Karpas-422 (cell line): ENCODE measurements at regions not wholly inside any gene's neighbourhood (a gene's known extent, or its start where the extent isn't known, plus 50 kb on each side); places are given as distances from the start of the nearest gene placed in this dataset.

ENCODE experiments used
- DNase-seq: peaks from one replicate; pipeline ENCODE4 v3.0.0-alpha.2; 2015
- H2AFZ ChIP-seq: fragments of 200-600 bp; sonication (generic); 2 replicates; pipeline ENCODE4 v1.6.1; 2014; ENCODE audit warnings: antibody characterized with exemption, low read length, mixed read lengths
- H3K27ac ChIP-seq: fragments of 200-600 bp; sonication (generic); 2 replicates; pipeline ENCODE4 v1.5.1; 2014; ENCODE audit warnings: mild to moderate bottlenecking, low read length, moderate library complexity
- H3K27me3 ChIP-seq: fragments of 200-600 bp; sonication (generic); 2 replicates; pipeline ENCODE4 v1.6.1; 2014; ENCODE audit warnings: low read length, mixed read lengths
- H3K36me3 ChIP-seq: fragments of 200-600 bp; sonication (generic); 2 replicates; pipeline ENCODE4 v1.6.1; 2014; ENCODE audit warnings: low read length, mixed read lengths; ENCODE audit not compliant: insufficient read depth
- H3K4me1 ChIP-seq: fragments of 200-600 bp; sonication (generic); 2 replicates; pipeline ENCODE4 v1.6.1; 2014; ENCODE audit warnings: mild to moderate bottlenecking, low read length, mixed read lengths
- H3K4me2 ChIP-seq: fragments of 200-600 bp; sonication (generic); 2 replicates; pipeline ENCODE4 v1.6.1; 2014; ENCODE audit warnings: low read length, low read depth, mild to moderate bottlenecking; ENCODE audit not compliant: poor library complexity, severe bottlenecking
- H3K4me3 ChIP-seq: fragments of 200-600 bp; sonication (generic); 2 replicates; pipeline ENCODE4 v1.5.1; 2014; ENCODE audit warnings: mild to moderate bottlenecking, antibody characterized with exemption, low read length, mixed read lengths
- H3K79me2 ChIP-seq: fragments of 200-600 bp; sonication (generic); 2 replicates; pipeline ENCODE4 v1.6.1; 2014; ENCODE audit warnings: mild to moderate bottlenecking, low read length, mixed read lengths
- H3K9ac ChIP-seq: fragments of 200-600 bp; sonication (generic); 2 replicates; pipeline ENCODE4 v1.6.0; 2014; ENCODE audit warnings: low read length
- H3K9me2 ChIP-seq: fragments of 200-600 bp; sonication (generic), shearing (Covaris generic); replicated peaks from 2 replicates; pipeline ENCODE4 v1.6.0; 2014; ENCODE audit warnings: mild to moderate bottlenecking, low read length, moderate library complexity; ENCODE audit not compliant: insufficient read depth
- H3K9me3 ChIP-seq: fragments of 300-700, 200-600 bp; sonication (generic); 2 replicates; pipeline ENCODE4 v1.6.1; 2014; ENCODE audit warnings: low read length, mixed read lengths
- H4K20me1 ChIP-seq: fragments of 200-600 bp; sonication (generic); 2 replicates; pipeline ENCODE4 v1.6.1; 2014; ENCODE audit warnings: mild to moderate bottlenecking, antibody characterized with exemption, low read length, low read depth; ENCODE audit not compliant: insufficient read depth

DNA sequence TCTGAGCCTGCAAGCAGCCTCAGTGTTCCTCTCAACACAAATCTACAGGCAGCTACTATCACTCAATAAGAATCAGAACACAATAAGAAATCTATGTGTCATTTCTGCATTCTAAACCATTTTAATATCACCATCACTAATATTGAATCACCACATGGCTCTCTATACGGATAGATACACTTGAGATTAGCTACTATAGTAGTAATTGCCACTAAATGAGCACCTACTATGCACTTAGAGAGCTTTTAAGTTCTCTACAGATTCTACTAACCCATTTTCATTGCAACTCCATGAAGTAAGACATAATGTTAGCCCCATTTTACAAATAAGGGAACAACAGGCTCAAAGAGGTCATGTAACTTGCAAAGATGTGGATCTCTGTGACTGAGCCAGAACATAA, 132.8 kb upstream of the DYNLRB2 start:
- Histone ChIP-seq H3K9me3 (no peaks in the 10 kb centered on the region), H3K27ac (no peak overlapping the region), H3K4me3 (no peak overlapping the region), H3K36me3 (no peaks in the 10 kb centered on the region), H3K4me2 (no peak overlapping the region), H3K9ac (no peak overlapping the region), H3K79me2 (no peaks in the 10 kb centered on the region), H3K9me2 (no peaks in the 10 kb centered on the region), H4K20me1 (no peaks in the 10 kb centered on the region), H3K27me3 (no peaks in the 10 kb centered on the region), H2AFZ (no peak overlapping the region), H3K4me1 (no peaks in the 10 kb centered on the region)
- DNase-seq, result no peak

DNA sequence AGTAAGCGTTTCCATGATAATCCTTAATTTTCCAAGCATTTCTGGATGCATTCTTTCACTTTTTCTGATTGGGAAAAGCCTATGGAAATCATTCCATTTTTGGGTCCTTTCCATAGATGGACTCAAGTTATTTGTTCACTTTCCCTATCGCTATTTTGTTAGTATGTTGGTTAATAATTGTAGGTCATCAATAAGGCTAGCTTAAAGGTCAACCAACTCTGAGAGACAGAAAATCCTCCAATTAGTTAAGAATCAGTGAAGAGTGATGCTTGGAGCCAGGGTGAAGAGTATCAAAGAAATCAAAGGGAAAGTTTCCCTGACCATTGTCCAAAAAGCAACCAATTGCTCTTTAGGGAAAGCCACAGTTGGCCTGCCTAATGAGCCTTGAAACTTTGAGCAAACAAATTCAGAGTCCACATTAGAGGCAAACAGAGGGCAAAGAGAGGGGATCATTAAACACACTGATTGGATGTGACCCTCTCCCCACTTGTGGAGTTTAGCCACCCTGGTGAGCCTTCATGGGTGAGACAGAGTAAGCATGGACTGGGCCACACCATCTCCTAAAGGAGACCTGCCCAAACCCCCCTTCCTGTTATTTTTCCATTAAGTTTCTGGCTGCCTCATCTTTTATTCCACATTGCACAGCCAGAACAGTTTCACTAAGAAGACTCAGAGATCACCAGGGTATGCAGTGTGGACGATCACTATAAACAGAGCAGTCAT, 133.4 kb upstream of the DYNLRB2 start:
- H3K27me3 ChIP-seq, result no peaks in the 10 kb centered on the region
- no peak overlapping the region for H3K9ac ChIP-seq
- no peaks in the 10 kb centered on the region for H3K9me2 ChIP-seq
- no peak overlapping the region for H3K4me3 ChIP-seq
- no peaks in the 10 kb centered on the region for H3K36me3 ChIP-seq
- no peak for DNase-seq
- no peaks in the 10 kb centered on the region for H4K20me1 ChIP-seq
- no peak overlapping the region for H2AFZ ChIP-seq
- H3K9me3 ChIP-seq, result no peaks in the 10 kb centered on the region
- H3K4me1 ChIP-seq, result no peaks in the 10 kb centered on the region
- no peaks in the 10 kb centered on the region for H3K79me2 ChIP-seq
- H3K4me2 ChIP-seq, result no peak overlapping the region
- H3K27ac ChIP-seq, result no peak overlapping the region

- H2AFZ ChIP-seq, result no peak overlapping the region
Observed at GRCh38 chr16:80404847-80405246, 135.9 kb upstream of the DYNLRB2 start.

DNA sequence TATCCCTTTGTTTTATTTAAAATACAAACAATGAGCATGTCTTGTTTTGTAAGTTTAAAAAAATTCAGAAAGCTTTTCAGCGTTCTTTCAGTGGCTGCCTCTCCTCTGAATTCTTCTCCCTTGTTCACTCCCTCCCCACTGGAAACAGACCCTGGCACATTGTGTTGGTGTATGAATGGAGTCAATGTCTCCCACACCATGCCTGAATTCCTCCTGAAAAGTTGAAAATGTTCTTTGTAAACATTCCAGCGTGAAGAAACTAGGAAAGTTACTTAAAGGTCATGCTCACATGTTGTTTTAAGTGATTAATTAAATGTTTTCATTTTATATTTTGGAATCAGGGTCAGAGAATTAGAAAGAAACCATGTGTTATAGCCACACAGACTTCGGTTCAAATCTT, 136.9 kb upstream of the DYNLRB2 start:
- DNase-seq, result no peak
- no peaks in the 10 kb centered on the region for H4K20me1 ChIP-seq
- no peaks in the 10 kb centered on the region for H3K9me3 ChIP-seq
- H3K36me3 ChIP-seq, result no peaks in the 10 kb centered on the region
- no peaks in the 10 kb centered on the region for H3K4me1 ChIP-seq
- no peaks in the 10 kb centered on the region for H3K79me2 ChIP-seq
- H3K4me2 ChIP-seq, result no peak overlapping the region
- no peak overlapping the region for H3K4me3 ChIP-seq
- H3K27me3 ChIP-seq, result no peaks in the 10 kb centered on the region
- H3K9me2 ChIP-seq, result no peaks in the 10 kb centered on the region
- no peak overlapping the region for H2AFZ ChIP-seq
- no peak overlapping the region for H3K27ac ChIP-seq
- no peak overlapping the region for H3K9ac ChIP-seq

More at GRCh38 chr16:80404847-80405246, 135.9 kb upstream of the DYNLRB2 start:
- Histone ChIP-seq H3K36me3 (no peaks in the 10 kb centered on the region), H3K9ac (no peak overlapping the region), H3K27ac (no peak overlapping the region), H3K79me2 (no peaks in the 10 kb centered on the region), H3K4me3 (no peak overlapping the region), H3K4me2 (no peak overlapping the region), H3K4me1 (no peaks in the 10 kb centered on the region), H3K9me3 (no peaks in the 10 kb centered on the region), H3K27me3 (no peaks in the 10 kb centered on the region), H4K20me1 (no peaks in the 10 kb centered on the region), H3K9me2 (no peaks in the 10 kb centered on the region)
- no peak for DNase-seq

GRCh38 chr16:80390871-80391489, 149.8 kb upstream of the DYNLRB2 start:
- H3K9me3 ChIP-seq, result no peaks in the 10 kb centered on the region
- H2AFZ ChIP-seq, result no peak overlapping the region
- no peaks in the 10 kb centered on the region for H4K20me1 ChIP-seq
- H3K4me3 ChIP-seq, result no peak overlapping the region
- no peaks in the 10 kb centered on the region for H3K4me1 ChIP-seq
- no peaks in the 10 kb centered on the region for H3K27me3 ChIP-seq
- no peaks in the 10 kb centered on the region for H3K9me2 ChIP-seq
- H3K36me3 ChIP-seq, result no peaks in the 10 kb centered on the region
- H3K27ac ChIP-seq, result no peak overlapping the region
- DNase-seq, result no peak
- no peak overlapping the region for H3K9ac ChIP-seq
- no peak overlapping the region for H3K4me2 ChIP-seq
- H3K79me2 ChIP-seq, result no peaks in the 10 kb centered on the region

GRCh38 chr16:80390046-80390445, 150.7 kb upstream of the DYNLRB2 start:
- Histone ChIP-seq H3K9ac (no peak overlapping the region), H3K27ac (no peak overlapping the region), H3K4me3 (no peak overlapping the region), H2AFZ (no peak overlapping the region), H3K4me1 (no peaks in the 10 kb centered on the region), H3K27me3 (no peaks in the 10 kb centered on the region), H3K9me2 (no peaks in the 10 kb centered on the region), H3K9me3 (no peaks in the 10 kb centered on the region), H3K79me2 (no peaks in the 10 kb centered on the region), H4K20me1 (no peaks in the 10 kb centered on the region), H3K4me2 (no peak overlapping the region), H3K36me3 (no peaks in the 10 kb centered on the region)
- no peak for DNase-seq

GRCh38 chr16:80389338-80389737, 151.5 kb upstream of the DYNLRB2 start:
- H3K4me3 ChIP-seq, result no peak overlapping the region
- no peak overlapping the region for H2AFZ ChIP-seq
- H3K36me3 ChIP-seq, result no peaks in the 10 kb centered on the region
- no peaks in the 10 kb centered on the region for H3K79me2 ChIP-seq
- no peak overlapping the region for H3K9ac ChIP-seq
- no peaks in the 10 kb centered on the region for H3K9me3 ChIP-seq
- no peak for DNase-seq
- H3K9me2 ChIP-seq, result no peaks in the 10 kb centered on the region
- H4K20me1 ChIP-seq, result no peaks in the 10 kb centered on the region
- H3K27ac ChIP-seq, result no peak overlapping the region
- H3K4me2 ChIP-seq, result no peak overlapping the region
- no peaks in the 10 kb centered on the region for H3K27me3 ChIP-seq
- no peaks in the 10 kb centered on the region for H3K4me1 ChIP-seq

GRCh38 chr16:80387318-80387921, 153.4 kb upstream of the DYNLRB2 start:
- no peaks in the 10 kb centered on the region for H3K27me3 ChIP-seq
- H3K4me3 ChIP-seq, result no peak overlapping the region
- no peaks in the 10 kb centered on the region for H3K79me2 ChIP-seq
- DNase-seq, result no peak
- H3K27ac ChIP-seq, result no peak overlapping the region
- no peaks in the 10 kb centered on the region for H3K9me3 ChIP-seq
- no peaks in the 10 kb centered on the region for H4K20me1 ChIP-seq
- H3K9ac ChIP-seq, result no peak overlapping the region
- no peaks in the 10 kb centered on the region for H3K9me2 ChIP-seq
- H3K4me1 ChIP-seq, result no peaks in the 10 kb centered on the region
- no peak overlapping the region for H3K4me2 ChIP-seq
- no peak overlapping the region for H2AFZ ChIP-seq
- H3K36me3 ChIP-seq, result no peaks in the 10 kb centered on the region
